Endothelial cell of umbilical vein (primary cell): ENCODE measurements at regions not wholly inside any gene's neighbourhood (a gene's known extent, or its start where the extent isn't known, plus 50 kb on each side); places are given as distances from the start of the nearest gene placed in this dataset.
"Not testable (repeated sequence)": the region's sequence is repeated elsewhere in the genome, so short reads cannot be mapped to it uniquely, and the experiment has no call there.

Source experiments
- BruUV-seq: library from RNA; stranded (reverse); fragments of 400-500 nt; replicated peaks from 2 replicates; lab custom pipeline; 2021; lab: Mats Ljungman, UMichigan
- CTCF ChIA-PET: fragments of 300-600, 350-600 bp; sonication (Branson Sonifier 250); formaldehyde crosslinking; loops from one replicate; lab custom pipeline; 2021; ENCODE audit warnings: antibody characterized with exemption, inconsistent platforms; lab: Charles Lee
- POLR2A ChIA-PET: fragments of 300-600, 350-600 bp; sonication (Branson Sonifier 250); formaldehyde crosslinking; loops from one replicate; lab custom pipeline; 2021; ENCODE audit warnings: antibody characterized with exemption, inconsistent platforms; lab: Charles Lee
- DNase-seq: peaks from one replicate; pipeline ENCODE4 v3.0.0-alpha.2; 2011; ENCODE audit warnings: low read depth, low spot score
- FAIRE-seq: peaks from 2 replicates; lab custom pipeline; 2011; peaks lifted over from hg19 to GRCh38; lab: Jason Lieb, UNC
- H2AFZ ChIP-seq: 2 replicates; pipeline ENCODE4 v1.6.0; 2012; ENCODE audit warnings: low read depth, low read length, control low read depth, inconsistent platforms
- H3K27ac ChIP-seq: 2 replicates; pipeline ENCODE4 v1.5.1; 2011; ENCODE audit warnings: low read depth, mild to moderate bottlenecking, control low read depth, low read length, moderate library complexity; ENCODE audit not compliant: insufficient read depth
- H3K27me3 ChIP-seq, 2 experiments: 2 replicates each; pipeline versions ENCODE4 v1.6.0 to v1.6.1; 2011; ENCODE audit warnings: low read length in 2 of 2, mixed read lengths in 1 of 2; ENCODE audit not compliant: control insufficient read depth in 2 of 2, insufficient read depth in 2 of 2
- H3K36me3 ChIP-seq, 2 experiments: 2 replicates in 1 of 2; 3 replicates in 1 of 2; pipeline ENCODE4 v1.5.1; 2011; ENCODE audit warnings: low read length in 2 of 2, mild to moderate bottlenecking in 1 of 2, moderate library complexity in 1 of 2; ENCODE audit not compliant: control insufficient read depth in 2 of 2, insufficient read depth in 2 of 2; ENCODE audit errors: extremely low read depth in 1 of 2
- H3K4me1 ChIP-seq: 3 replicates; pipeline ENCODE4 v1.5.1; 2011; ENCODE audit warnings: mild to moderate bottlenecking, low read length; ENCODE audit not compliant: control insufficient read depth, insufficient read depth; ENCODE audit errors: extremely low read depth
- H3K4me2 ChIP-seq: 2 replicates; pipeline ENCODE4 v1.6.1; 2011; ENCODE audit warnings: low read length, control low read depth, mixed read lengths; ENCODE audit not compliant: insufficient read depth
- H3K4me3 ChIP-seq, 3 experiments: fragments of 200-600 bp in 1 of 3; sonication (generic), shearing (Covaris generic) in 1 of 3; replicated peaks in 1 of 3; 2 replicates each; pipeline ENCODE4 v1.5.1; 2011 to 2016; ENCODE audit warnings: control low read depth in 3 of 3, low read length in 3 of 3, mild to moderate bottlenecking in 2 of 3, inconsistent platforms in 1 of 3, low read depth in 1 of 3, moderate library complexity in 1 of 3; ENCODE audit not compliant: insufficient read depth in 1 of 3
- H3K79me2 ChIP-seq: 2 replicates; pipeline ENCODE4 v1.6.0; 2012; ENCODE audit warnings: low read length, inconsistent platforms; ENCODE audit not compliant: control insufficient read depth, insufficient read depth
- H3K9ac ChIP-seq: replicated peaks from 2 replicates; pipeline ENCODE3; 2011; ENCODE audit warnings: low read length, control low read depth; ENCODE audit not compliant: insufficient read depth; ENCODE audit errors: extremely low read depth
- H3K9me1 ChIP-seq: replicated peaks from 3 replicates; pipeline ENCODE4 v1.6.0; 2011; ENCODE audit warnings: mild to moderate bottlenecking, low read length; ENCODE audit not compliant: control insufficient read depth, insufficient read depth; ENCODE audit errors: extremely low read depth
- H3K9me3 ChIP-seq: replicated peaks from 2 replicates; pipeline ENCODE4 v1.5.1; 2012; ENCODE audit warnings: low read length, inconsistent platforms; ENCODE audit not compliant: control insufficient read depth, insufficient read depth
- H4K20me1 ChIP-seq: replicated peaks from 2 replicates; pipeline ENCODE3; 2011; ENCODE audit warnings: mild to moderate bottlenecking, low read length; ENCODE audit not compliant: control insufficient read depth, insufficient read depth; ENCODE audit errors: extremely low read depth
- EZH2 ChIP-seq: IDR thresholded peaks from 2 replicates; pipeline ENCODE4 v1.6.1; 2012; ENCODE audit warnings: borderline replicate concordance, low read depth, mild to moderate bottlenecking, moderate library complexity, low read length, inconsistent platforms; ENCODE audit not compliant: severe bottlenecking
- FOS ChIP-seq: IDR thresholded peaks from 2 replicates; pipeline ENCODE4 v1.6.1; 2011; ENCODE audit warnings: mild to moderate bottlenecking, low read length, moderate library complexity, borderline replicate concordance; ENCODE audit not compliant: insufficient read depth
- GATA2 ChIP-seq: IDR thresholded peaks from 2 replicates; pipeline ENCODE4 v1.7.0; 2011; ENCODE audit warnings: low read depth, mild to moderate bottlenecking, moderate library complexity, mixed read lengths, low read length; ENCODE audit not compliant: insufficient read length, insufficient read depth
- JUN ChIP-seq: IDR thresholded peaks from 2 replicates; pipeline ENCODE4 v1.6.1; 2011; ENCODE audit warnings: borderline replicate concordance, low read depth; ENCODE audit not compliant: insufficient read length, insufficient read depth
- POLR2A ChIP-seq: IDR thresholded peaks from 2 replicates; pipeline ENCODE4 v1.6.1; 2012; ENCODE audit warnings: low read depth, mild to moderate bottlenecking, control low read depth, low read length
- dilution Hi-C: fragments of 300-500 bp; cut with MboI; formaldehyde crosslinking; loops from one replicate; pipeline ENCODE4 v1.15.0; 2019; ENCODE audit warnings: low sequenced_read_pairs; ENCODE audit not compliant: extremely low pct_ligation_motif_present
- intact Hi-C: fragments of 100-400 bp; cut with micrococcal nuclease; formaldehyde crosslinking; loops from one replicate; pipeline ENCODE4 v1.10.0; 2022
- TF ChIP-seq, protein P1 (sequence below), 2 donors: IDR thresholded peaks; 1 replicate in 1 of 2; 2 replicates in 1 of 2; pipeline ENCODE4 v1.5.1; 2011; ENCODE audit warnings: low read length in 2 of 2, mild to moderate bottlenecking in 2 of 2, moderate library complexity in 2 of 2, control low read depth in 1 of 2, inconsistent platforms in 1 of 2, low read depth in 1 of 2; ENCODE audit not compliant: insufficient read depth in 1 of 2; ENCODE audit errors: extremely low read depth in 1 of 2
- TF ChIP-seq, protein P2 (sequence below): IDR thresholded peaks from 2 replicates; pipeline ENCODE4 v1.6.1; 2011; ENCODE audit not compliant: insufficient read depth, insufficient read length

DNA sequence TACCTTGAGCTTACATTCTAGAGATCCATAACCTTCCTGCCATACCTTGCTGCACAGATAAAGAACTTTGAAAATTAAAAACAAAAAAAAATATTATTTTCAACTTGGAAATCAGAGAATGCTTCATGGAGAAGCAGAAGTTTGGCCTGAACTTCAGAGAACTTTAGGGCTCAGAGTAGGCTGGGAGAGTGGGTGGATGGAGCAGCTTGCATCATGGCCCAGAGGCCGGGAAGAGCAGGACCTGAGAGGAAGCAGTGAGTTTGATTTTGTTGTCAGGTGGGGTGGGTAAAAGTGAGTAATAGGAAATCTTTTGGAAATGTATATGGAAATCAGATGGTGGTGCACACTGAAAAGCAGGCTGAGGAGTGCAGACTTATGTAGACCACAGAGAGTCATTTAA is 228.5 kb upstream of the KRR1 start:
- no peaks in the 10 kb centered on the region for H3K27me3 ChIP-seq
- BruUV-seq: no TSS peak
- no peaks in the 10 kb centered on the region for H3K9me1 ChIP-seq
- no peaks in the 10 kb centered on the region for H3K36me3 ChIP-seq
- no peak overlapping the region for H3K4me2 ChIP-seq
- ChIA-PET POLR2A (no interaction called here), CTCF (no interaction called here)
- no peak for DNase-seq
- no peaks in the 10 kb centered on the region for H3K79me2 ChIP-seq
- H3K4me3 ChIP-seq: no peak overlapping the region
- TF ChIP-seq GATA2: no peak
- TF ChIP-seq FOS: no peak
- TF ChIP-seq EZH2: no peak
- TF ChIP-seq POLR2A: no peak
- TF ChIP-seq JUN: no peak
- TF ChIP-seq, protein P1, sequence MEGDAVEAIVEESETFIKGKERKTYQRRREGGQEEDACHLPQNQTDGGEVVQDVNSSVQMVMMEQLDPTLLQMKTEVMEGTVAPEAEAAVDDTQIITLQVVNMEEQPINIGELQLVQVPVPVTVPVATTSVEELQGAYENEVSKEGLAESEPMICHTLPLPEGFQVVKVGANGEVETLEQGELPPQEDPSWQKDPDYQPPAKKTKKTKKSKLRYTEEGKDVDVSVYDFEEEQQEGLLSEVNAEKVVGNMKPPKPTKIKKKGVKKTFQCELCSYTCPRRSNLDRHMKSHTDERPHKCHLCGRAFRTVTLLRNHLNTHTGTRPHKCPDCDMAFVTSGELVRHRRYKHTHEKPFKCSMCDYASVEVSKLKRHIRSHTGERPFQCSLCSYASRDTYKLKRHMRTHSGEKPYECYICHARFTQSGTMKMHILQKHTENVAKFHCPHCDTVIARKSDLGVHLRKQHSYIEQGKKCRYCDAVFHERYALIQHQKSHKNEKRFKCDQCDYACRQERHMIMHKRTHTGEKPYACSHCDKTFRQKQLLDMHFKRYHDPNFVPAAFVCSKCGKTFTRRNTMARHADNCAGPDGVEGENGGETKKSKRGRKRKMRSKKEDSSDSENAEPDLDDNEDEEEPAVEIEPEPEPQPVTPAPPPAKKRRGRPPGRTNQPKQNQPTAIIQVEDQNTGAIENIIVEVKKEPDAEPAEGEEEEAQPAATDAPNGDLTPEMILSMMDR (IDR thresholded peaks at IDR 0.05; ENCODE audit: extremely low read depth in 1 of 2, insufficient read depth in 1 of 2, low read depth in 1 of 2, low read length in 2 of 2): no peak
- TF ChIP-seq, protein P2, sequence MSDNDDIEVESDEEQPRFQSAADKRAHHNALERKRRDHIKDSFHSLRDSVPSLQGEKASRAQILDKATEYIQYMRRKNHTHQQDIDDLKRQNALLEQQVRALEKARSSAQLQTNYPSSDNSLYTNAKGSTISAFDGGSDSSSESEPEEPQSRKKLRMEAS: no peak
- H4K20me1 ChIP-seq: no peaks in the 10 kb centered on the region
- FAIRE-seq: no peak
- H3K27ac ChIP-seq: no peak overlapping the region
- H3K4me1 ChIP-seq: no peaks in the 10 kb centered on the region
- intact Hi-C loops (no loop called here), dilution Hi-C loops (no loop called here)
- H2AFZ ChIP-seq: no peak overlapping the region
- H3K9ac ChIP-seq: no peak overlapping the region
- no peaks in the 10 kb centered on the region for H3K9me3 ChIP-seq

DNA sequence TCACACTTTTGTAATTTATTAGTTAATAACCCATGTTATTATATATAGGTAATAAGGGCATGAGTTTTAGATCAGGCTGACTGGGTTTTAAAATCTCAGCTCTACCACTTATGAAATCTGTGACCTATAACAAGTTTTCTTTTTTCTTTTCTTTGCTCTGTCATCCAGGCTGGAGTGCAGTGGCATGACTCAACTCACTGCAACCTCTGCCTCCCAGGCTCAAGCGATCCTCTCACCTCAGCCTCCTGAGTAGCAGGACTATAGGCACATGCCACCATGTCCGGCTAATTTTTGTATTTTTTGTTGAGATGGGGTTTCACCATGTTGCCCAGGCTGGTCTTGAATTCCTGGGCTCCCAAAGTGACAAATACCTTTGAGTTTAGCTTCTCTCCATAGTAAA is 227.7 kb upstream of the KRR1 start:
- FAIRE-seq, dilution Hi-C loops, DNase-seq, H3K9me3 ChIP-seq, intact Hi-C loops, H3K9me1 ChIP-seq, H3K27ac ChIP-seq, H3K9ac ChIP-seq, CTCF ChIA-PET, H3K36me3 ChIP-seq, H3K4me1 ChIP-seq, H4K20me1 ChIP-seq, POLR2A ChIA-PET, BruUV-seq, H2AFZ ChIP-seq, H3K79me2 ChIP-seq, H3K27me3 ChIP-seq, H3K4me3 ChIP-seq, H3K4me2 ChIP-seq: not testable (repeated sequence)
